KMS-11 (cell line): ENCODE measurements at regions not wholly inside any gene's neighbourhood (a gene's known extent, or its start where the extent isn't known, plus 50 kb on each side); places are given as distances from the start of the nearest gene placed in this dataset.

Source experiments
- H2AFZ ChIP-seq: fragments of 200-600 bp; sonication (generic); 2 replicates; pipeline ENCODE4 v1.6.1; 2016; ENCODE audit warnings: antibody characterized with exemption, mixed run types, low read depth
- H3K27ac ChIP-seq: fragments of 200-600 bp; sonication (generic); 2 replicates; pipeline ENCODE4 v1.6.1; 2016; ENCODE audit warnings: mild to moderate bottlenecking, mixed run types
- H3K27me3 ChIP-seq: fragments of 200-600 bp; sonication (generic); 2 replicates; pipeline ENCODE4 v1.6.1; 2017; ENCODE audit warnings: mild to moderate bottlenecking, low read depth, mixed run types, moderate library complexity; ENCODE audit not compliant: insufficient read depth
- H3K36me3 ChIP-seq: fragments of 200-600 bp; sonication (generic); 2 replicates; pipeline ENCODE4 v1.6.1; 2017; ENCODE audit warnings: mild to moderate bottlenecking, mixed run types; ENCODE audit not compliant: insufficient read depth
- H3K4me1 ChIP-seq: fragments of 200-600 bp; sonication (generic); 2 replicates; pipeline ENCODE4 v1.6.1; 2016; ENCODE audit warnings: mild to moderate bottlenecking, low read depth, mixed run types; ENCODE audit not compliant: poor library complexity, severe bottlenecking
- H3K4me2 ChIP-seq: fragments of 200-600 bp; sonication (generic); 2 replicates; pipeline ENCODE4 v1.7.0; 2016; ENCODE audit warnings: mild to moderate bottlenecking, mixed run types
- H3K4me3 ChIP-seq: fragments of 200-600 bp; sonication (generic); IDR thresholded peaks from 2 replicates; pipeline ENCODE4 v1.6.1; 2017; ENCODE audit warnings: low read depth, low read length, mixed read lengths; ENCODE audit not compliant: insufficient read depth
- H3K79me2 ChIP-seq: fragments of 200-600 bp; sonication (generic); 2 replicates; pipeline ENCODE4 v1.6.1; 2016; ENCODE audit warnings: low read depth, mixed run types; ENCODE audit not compliant: insufficient read depth
- H3K9ac ChIP-seq: fragments of 200-600 bp; sonication (generic); 2 replicates; pipeline ENCODE4 v1.6.1; 2016; ENCODE audit warnings: mild to moderate bottlenecking, mixed run types
- H4K20me1 ChIP-seq: fragments of 200-600 bp; sonication (generic); 2 replicates; pipeline ENCODE4 v1.6.1; 2016; ENCODE audit warnings: mild to moderate bottlenecking, mixed run types; ENCODE audit not compliant: insufficient read depth
- TF ChIP-seq, protein P1 (sequence below): fragments of 200-600 bp; sonication (generic); conservative IDR thresholded peaks from 2 replicates; pipeline ENCODE4 v1.6.1; 2017; ENCODE audit warnings: low read depth, mild to moderate bottlenecking, antibody characterized with exemption, low read length, moderate library complexity, mixed read lengths

DNA sequence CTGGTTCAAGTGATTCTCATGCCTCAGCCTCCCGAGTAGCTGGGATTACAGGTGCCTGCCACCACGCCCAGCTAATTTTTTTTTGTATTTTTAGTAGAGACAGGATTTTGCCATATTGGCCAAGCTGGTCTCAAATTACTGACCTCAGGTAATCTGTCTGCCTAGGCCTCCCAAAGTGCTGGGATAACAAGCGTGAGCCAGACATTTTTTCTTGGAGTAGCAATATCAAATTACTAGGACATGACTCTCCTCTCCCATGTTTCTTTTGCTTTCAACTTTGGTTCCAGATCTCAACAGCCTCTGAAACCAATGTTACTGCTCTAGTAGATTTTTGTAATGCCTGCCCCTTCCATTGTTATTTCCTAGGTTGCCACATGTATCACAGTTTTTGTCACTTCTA lies 462.0 kb downstream of the GBE1 start:
- Histone ChIP-seq H3K9ac (no peak overlapping the region), H3K27me3 (no peaks in the 10 kb centered on the region), H3K79me2 (no peaks in the 10 kb centered on the region), H3K36me3 (no peaks in the 10 kb centered on the region), H3K4me1 (no peaks in the 10 kb centered on the region), H3K4me2 (no peak overlapping the region), H4K20me1 (no peaks in the 10 kb centered on the region), H2AFZ (no peak overlapping the region), H3K27ac (no peak overlapping the region), H3K4me3 (no peak overlapping the region)
- TF ChIP-seq, protein P1, sequence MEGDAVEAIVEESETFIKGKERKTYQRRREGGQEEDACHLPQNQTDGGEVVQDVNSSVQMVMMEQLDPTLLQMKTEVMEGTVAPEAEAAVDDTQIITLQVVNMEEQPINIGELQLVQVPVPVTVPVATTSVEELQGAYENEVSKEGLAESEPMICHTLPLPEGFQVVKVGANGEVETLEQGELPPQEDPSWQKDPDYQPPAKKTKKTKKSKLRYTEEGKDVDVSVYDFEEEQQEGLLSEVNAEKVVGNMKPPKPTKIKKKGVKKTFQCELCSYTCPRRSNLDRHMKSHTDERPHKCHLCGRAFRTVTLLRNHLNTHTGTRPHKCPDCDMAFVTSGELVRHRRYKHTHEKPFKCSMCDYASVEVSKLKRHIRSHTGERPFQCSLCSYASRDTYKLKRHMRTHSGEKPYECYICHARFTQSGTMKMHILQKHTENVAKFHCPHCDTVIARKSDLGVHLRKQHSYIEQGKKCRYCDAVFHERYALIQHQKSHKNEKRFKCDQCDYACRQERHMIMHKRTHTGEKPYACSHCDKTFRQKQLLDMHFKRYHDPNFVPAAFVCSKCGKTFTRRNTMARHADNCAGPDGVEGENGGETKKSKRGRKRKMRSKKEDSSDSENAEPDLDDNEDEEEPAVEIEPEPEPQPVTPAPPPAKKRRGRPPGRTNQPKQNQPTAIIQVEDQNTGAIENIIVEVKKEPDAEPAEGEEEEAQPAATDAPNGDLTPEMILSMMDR: no peak

DNA sequence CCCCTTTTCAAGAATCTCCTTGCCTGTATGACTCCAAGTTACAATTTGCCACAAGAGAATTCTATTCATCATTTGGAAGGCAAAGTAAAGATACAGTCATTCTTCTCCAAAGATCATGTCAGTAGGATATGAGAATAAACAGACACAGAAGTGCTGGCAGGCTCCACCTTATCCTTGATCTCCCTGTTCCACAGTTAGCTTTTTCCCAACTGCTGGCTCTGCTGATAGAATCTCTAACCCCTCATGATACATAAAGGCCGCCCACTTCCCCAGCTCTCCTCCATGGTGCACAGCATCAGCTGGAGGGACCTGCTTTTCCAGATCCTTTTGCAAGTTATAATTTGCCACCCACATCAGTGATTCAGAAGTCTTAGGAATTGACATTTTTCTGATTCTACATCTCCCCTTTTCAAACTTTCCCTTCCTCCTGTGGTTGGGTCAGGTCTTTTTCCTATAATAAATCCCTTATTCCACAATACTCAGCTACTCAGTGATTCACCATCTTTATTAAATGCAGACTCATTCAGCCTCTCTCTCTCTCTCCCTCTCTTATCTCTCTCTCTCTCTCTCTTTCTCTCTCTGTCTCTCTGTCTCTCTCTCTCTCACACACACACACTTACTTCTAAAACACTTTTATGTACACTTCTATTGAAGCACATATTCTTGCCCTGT lies 465.4 kb downstream of the GBE1 start:
- no peaks in the 10 kb centered on the region for H3K79me2 ChIP-seq
- no peaks in the 10 kb centered on the region for H3K27me3 ChIP-seq
- H3K4me2 ChIP-seq: no peak overlapping the region
- H3K27ac ChIP-seq: no peak overlapping the region
- no peak overlapping the region for H3K4me3 ChIP-seq
- no peak overlapping the region for H2AFZ ChIP-seq
- H3K9ac ChIP-seq: no peak overlapping the region
- H4K20me1 ChIP-seq: no peaks in the 10 kb centered on the region
- TF ChIP-seq, protein P1: no peak
- H3K4me1 ChIP-seq: no peaks in the 10 kb centered on the region
- no peaks in the 10 kb centered on the region for H3K36me3 ChIP-seq

DNA sequence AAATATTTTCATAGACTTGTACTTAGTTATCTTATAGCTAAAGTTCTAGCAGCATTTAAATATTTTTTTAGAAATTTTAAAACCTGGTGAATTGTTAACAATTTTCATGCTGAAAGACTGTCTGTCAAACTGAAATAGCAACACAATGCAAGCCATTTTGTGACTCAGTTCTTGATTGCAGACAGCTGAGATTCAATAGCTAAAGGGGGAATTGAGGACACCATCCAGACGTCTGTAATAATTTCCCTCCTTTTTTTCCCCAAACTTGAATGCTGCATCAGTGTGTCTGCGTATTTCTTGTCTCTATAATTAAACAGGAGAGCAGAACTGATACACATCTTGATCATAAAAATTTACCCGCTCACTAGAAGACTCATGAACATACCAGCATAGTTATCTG lies 468.3 kb downstream of the GBE1 start:
- Histone ChIP-seq H3K79me2 (no peaks in the 10 kb centered on the region), H2AFZ (no peak overlapping the region), H3K27me3 (no peaks in the 10 kb centered on the region), H3K4me3 (no peak overlapping the region), H3K9ac (no peak overlapping the region), H3K4me1 (no peaks in the 10 kb centered on the region), H3K4me2 (no peak overlapping the region), H3K36me3 (no peaks in the 10 kb centered on the region), H3K27ac (no peak overlapping the region), H4K20me1 (no peaks in the 10 kb centered on the region)
- TF ChIP-seq, protein P1: no peak

DNA sequence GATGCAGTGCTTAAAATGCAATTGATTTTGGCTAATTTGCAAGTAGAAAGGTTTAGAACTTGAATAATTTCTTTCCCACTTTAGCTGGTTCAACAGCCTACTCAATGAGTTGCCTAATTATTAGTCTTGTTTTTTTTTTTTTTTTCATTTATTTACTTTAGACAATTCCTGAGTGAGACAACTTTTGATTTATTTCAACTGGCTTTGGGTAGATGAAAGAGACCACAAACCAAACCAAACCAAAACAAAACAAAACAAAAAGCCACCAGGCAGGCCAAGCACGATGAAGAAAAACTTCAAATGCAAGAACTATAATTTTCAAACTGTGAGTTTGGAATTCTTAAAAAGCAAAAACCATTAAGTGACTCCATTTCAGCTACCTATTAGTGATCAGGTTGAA lies 469.9 kb downstream of the GBE1 start:
- no peaks in the 10 kb centered on the region for H4K20me1 ChIP-seq
- H3K9ac ChIP-seq: no peak overlapping the region
- H3K4me2 ChIP-seq: no peak overlapping the region
- no peaks in the 10 kb centered on the region for H3K36me3 ChIP-seq
- H3K27ac ChIP-seq: no peak overlapping the region
- H3K4me1 ChIP-seq: no peaks in the 10 kb centered on the region
- TF ChIP-seq, protein P1: no peak
- no peaks in the 10 kb centered on the region for H3K79me2 ChIP-seq
- no peak overlapping the region for H3K4me3 ChIP-seq
- H2AFZ ChIP-seq: no peak overlapping the region
- H3K27me3 ChIP-seq: no peaks in the 10 kb centered on the region
